ENCODE measurements at regions not wholly inside any gene's neighbourhood (a gene's known extent, or its start where the extent isn't known, plus 50 kb on each side); places are given as distances from the start of the nearest gene placed in this dataset.
"Not testable (repeated sequence)": the region's sequence is repeated elsewhere in the genome, so short reads cannot be mapped to it uniquely, and the experiment has no call there.

DNA sequence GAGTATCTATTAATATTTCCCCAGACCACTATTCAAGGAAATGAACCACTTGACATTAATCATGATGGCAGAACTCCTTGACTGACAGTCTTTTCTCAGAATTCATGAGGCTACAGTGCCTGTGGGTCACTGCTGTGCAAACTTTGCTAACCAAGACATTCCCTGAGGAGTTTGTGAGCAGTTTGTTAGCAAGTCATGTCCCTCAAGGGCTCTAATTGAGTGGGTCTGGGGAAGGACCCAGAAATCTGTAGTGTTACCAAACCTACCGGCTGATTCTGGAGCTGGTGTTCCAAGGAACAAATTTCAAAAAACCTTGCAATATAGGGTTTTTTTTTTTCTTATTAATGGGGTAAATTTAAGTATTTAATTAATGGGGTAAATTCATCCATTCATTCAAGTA is 103.2 kb upstream of the VANGL1 start:
- TF ChIP-seq, protein P1, sequence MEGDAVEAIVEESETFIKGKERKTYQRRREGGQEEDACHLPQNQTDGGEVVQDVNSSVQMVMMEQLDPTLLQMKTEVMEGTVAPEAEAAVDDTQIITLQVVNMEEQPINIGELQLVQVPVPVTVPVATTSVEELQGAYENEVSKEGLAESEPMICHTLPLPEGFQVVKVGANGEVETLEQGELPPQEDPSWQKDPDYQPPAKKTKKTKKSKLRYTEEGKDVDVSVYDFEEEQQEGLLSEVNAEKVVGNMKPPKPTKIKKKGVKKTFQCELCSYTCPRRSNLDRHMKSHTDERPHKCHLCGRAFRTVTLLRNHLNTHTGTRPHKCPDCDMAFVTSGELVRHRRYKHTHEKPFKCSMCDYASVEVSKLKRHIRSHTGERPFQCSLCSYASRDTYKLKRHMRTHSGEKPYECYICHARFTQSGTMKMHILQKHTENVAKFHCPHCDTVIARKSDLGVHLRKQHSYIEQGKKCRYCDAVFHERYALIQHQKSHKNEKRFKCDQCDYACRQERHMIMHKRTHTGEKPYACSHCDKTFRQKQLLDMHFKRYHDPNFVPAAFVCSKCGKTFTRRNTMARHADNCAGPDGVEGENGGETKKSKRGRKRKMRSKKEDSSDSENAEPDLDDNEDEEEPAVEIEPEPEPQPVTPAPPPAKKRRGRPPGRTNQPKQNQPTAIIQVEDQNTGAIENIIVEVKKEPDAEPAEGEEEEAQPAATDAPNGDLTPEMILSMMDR (IDR thresholded peaks at IDR 0.05) = no peak
- ATAC-seq (ENCODE audit: low FRiP score) (no peak), DNase-seq (ENCODE audit: low spot score) (no peak)

DNA sequence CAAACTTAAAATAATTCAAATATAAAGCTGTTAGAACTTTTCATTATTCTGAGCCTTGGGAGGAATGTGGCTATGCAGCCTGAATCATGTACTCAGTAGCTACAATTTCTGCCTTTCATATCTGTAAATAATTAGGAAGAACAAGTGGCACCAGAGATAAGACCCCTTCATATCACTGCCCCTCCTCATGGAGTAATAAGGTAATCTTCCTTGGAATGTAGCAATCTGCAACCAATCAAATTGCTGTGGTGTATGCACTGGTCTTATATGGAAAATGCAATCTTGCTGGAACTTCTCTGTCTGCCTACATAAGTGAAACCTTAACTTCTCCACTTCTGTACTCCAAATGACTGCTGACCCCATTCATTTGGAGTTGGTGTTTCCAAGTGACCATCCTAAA is 104.4 kb upstream of the VANGL1 start:
- DNase-seq (ENCODE audit: low spot score) (no peak), ATAC-seq (ENCODE audit: low FRiP score) (no peak)
- TF ChIP-seq, protein P1 (IDR thresholded peaks at IDR 0.05) = no peak

DNA sequence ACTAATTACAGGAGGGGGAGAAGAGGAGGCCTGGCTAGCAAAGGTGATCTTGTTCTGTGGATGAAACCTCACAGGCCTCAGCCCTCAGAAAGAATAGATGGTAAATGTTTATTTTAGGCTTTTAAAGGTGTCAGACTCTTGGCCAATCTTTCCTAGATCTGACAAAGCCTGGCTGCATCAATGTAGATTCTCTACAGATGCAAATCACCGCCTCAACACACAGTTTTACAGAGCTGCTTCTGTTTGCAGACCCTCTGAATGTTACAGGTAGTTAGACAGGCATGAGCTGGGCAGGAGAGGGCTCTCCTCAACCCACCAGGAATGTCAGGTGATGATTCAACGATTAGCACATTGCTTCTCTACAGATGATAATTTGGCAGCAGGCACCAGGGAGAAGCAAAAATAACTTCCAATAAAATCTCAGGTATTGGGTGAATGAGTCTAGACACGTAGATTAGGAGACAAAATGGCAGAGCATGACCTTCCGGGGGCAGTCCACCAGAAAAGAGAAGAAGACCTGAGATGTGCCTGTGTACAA is 105.4 kb upstream of the VANGL1 start:
- DNase-seq (ENCODE audit: low spot score) = no peak
- TF ChIP-seq, protein P1 (IDR thresholded peaks at IDR 0.05) = no peak
- no peak for ATAC-seq (ENCODE audit: low FRiP score)

DNA sequence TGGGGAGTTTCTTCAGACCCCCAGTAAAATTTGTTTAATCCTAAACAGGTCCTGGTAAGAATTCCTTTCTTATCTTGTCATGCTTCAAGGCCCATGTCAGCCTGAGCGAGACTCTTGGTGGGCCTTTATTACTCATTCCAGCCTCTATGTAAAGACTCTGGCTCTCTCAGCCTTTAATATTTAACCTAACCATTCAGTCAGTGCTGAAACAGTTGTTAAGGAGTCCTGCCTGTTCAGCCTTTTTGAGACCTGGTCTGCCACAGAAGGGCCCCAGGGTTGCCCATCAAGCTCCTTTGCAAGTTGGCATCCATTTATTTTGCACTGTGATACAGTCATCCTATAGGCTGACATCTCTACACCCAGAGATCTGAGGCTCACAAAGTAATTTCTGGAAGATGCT is 107.7 kb upstream of the VANGL1 start:
- TF ChIP-seq, protein P1 (IDR thresholded peaks at IDR 0.05) = no peak
- ATAC-seq (ENCODE audit: low FRiP score) (no peak), DNase-seq (ENCODE audit: low spot score) (no peak)

DNA sequence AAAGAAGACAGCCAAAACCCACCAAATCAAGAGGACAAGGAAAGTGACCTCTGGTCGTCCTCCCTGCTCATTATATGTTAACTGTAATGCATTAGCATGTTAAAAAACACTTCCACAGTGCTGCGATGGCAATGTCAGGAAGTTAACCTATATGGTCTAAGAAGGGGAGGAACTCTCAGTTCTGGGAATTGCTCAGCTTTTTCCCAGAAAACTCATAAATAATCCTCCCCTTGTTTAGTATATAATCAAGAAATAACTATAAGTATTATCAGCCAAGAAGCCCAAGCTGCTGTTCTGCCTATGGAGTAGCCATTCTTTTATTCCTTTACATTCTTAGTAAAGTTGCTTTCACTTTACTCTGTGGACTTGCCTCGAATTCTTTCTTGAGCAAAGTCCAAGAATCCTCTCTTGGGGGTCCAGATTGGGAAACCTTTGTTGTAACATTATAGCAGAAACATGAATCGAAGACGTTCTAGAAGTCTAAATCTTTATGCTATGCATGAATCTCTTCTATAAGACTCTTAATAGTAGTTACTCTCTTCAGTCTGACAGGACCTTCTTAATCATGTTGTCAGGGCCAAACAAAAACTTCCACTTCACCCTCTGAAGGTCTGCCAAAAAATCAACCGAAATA is 110.0 kb upstream of the VANGL1 start:
- DNase-seq (ENCODE audit: low spot score) = no peak
- TF ChIP-seq, protein P1 (IDR thresholded peaks at IDR 0.05) = no peak
- peak; percentile 57 for ATAC-seq (ENCODE audit: low FRiP score)

DNA sequence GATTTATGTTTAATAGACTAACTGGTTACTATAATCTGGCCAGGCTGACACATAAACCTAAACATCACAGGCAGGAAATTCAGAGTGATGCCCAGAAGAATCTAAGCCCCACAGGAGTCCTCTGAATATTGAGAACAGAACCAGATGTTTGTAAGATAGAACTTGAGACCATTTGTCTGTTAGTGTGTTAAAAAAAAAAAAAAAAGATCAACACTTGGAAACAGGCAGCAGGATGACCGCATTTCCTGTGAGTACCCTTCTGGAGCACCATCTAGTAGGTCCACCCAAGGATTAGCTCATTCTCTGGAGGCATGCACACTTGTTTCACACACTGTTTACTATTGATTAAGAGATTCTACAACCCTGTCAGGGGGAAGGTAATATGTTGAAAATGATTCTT is 111.4 kb upstream of the VANGL1 start:
- ATAC-seq (ENCODE audit: low FRiP score) = no peak
- no peak for DNase-seq (ENCODE audit: low spot score)
- TF ChIP-seq, protein P1 (IDR thresholded peaks at IDR 0.05) = no peak

DNA sequence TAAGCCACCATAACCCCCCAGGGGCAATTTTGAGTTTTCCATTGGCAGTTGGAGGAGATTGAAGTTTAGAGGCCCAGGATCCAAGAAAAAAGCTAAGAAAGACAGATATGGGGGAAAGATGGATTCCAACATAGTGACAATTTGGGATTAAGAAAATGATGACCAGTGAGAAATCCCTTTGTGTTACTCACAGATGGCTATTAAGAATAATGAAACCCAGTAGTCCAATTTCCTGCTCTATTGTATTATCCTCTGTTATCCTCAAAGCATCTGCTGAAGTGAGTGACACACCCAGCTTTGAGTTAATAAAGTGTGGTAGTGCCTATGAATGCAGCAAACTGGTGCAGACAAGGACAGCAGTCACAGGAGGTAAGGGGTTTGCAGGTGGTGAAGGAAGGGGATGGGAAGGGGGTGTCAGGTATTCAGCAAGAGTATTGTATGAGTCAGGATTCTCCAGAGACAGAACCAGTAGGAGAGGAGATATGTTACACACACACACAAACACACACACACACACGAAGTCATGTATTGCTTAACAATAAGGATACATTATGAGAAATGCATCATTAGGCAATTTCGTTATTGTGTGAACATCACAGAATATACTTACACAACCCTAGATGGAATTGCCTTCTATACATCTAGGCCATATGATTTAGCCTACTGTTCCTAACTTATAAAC is 112.4 kb upstream of the VANGL1 start:
- TF ChIP-seq, protein P1 (IDR thresholded peaks at IDR 0.05) = no peak
- DNase-seq (ENCODE audit: low spot score) (no peak), ATAC-seq (ENCODE audit: low FRiP score) (no peak)

DNA sequence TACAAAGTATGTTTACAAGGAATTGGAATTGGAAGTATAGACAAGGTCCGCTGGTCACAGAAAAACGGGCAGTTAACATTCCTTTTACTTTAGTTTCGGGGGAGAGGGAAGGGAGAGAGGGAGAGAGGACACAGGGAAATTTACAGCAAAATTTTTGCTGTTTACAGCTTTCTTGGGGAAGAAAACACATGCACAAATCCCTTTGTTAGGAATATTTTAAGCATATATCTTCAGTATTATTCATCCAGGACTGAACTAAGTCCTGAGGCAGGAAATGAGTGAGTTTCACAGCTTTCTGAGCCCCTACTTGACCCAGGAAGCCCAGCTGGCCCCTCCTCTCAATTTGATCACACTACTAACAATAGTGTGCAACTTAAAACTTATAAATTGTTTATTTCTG is 113.4 kb upstream of the VANGL1 start:
- not testable (repeated sequence) for DNase-seq (ENCODE audit: low spot score)

More for the DNA sequence above, 113.4 kb upstream of the VANGL1 start:
- ATAC-seq (ENCODE audit: low FRiP score) = not testable (repeated sequence)

All from omental fat pad (tissue), 3 donors.